Inflammatory macrophage treated with lipopolysaccharide for 4 hours (primary cell): ENCODE measurements at regions not wholly inside any gene's neighbourhood (a gene's known extent, or its start where the extent isn't known, plus 50 kb on each side); places are given as distances from the start of the nearest gene placed in this dataset.

Experiments used
- DNase-seq: peaks from one replicate; pipeline ENCODE4 v3.0.0-alpha.2; 2020

- DNase-seq, result no peak
Measured at GRCh38 chr5:2326601-2327000, 424.9 kb downstream of the IRX2 start.

- no peak for DNase-seq
Measured at GRCh38 chr5:2324788-2325187, 426.7 kb downstream of the IRX2 start.

DNA sequence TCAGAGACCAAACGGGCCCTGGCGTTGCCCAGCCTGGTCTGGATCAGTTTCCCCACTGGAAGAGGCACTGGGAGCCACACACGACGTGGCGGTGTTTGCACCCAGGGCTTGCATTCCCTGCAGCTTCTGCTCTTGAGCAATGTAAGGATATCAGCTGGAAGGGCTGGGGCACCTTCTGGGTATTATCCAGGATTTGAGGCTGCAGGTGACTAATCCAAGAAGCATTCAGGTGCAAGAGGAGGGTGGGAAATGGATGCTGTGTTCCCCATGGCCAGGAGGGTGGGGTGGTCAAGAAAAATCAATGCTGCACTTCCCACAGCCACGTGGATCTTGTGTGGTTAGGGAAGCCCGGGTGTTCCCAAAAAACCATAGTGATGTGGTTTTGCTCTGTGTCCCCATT lies 430.9 kb downstream of the IRX2 start:
- no peak for DNase-seq

- no peak for DNase-seq
Measured at GRCh38 chr5:2317540-2317939, 433.9 kb downstream of the IRX2 start.

- DNase-seq, result no peak
Measured at GRCh38 chr5:2311851-2312250, 429.1 kb upstream of the IRX4 start.

- no peak for DNase-seq
Measured at GRCh38 chr5:2310946-2311345, 428.2 kb upstream of the IRX4 start.

- DNase-seq, result no peak
Measured at GRCh38 chr5:2307631-2308030, 424.9 kb upstream of the IRX4 start.

GRCh38 chr5:2306711-2307110 lies 424.0 kb upstream of the IRX4 start:
- DNase-seq, result no peak

DNA sequence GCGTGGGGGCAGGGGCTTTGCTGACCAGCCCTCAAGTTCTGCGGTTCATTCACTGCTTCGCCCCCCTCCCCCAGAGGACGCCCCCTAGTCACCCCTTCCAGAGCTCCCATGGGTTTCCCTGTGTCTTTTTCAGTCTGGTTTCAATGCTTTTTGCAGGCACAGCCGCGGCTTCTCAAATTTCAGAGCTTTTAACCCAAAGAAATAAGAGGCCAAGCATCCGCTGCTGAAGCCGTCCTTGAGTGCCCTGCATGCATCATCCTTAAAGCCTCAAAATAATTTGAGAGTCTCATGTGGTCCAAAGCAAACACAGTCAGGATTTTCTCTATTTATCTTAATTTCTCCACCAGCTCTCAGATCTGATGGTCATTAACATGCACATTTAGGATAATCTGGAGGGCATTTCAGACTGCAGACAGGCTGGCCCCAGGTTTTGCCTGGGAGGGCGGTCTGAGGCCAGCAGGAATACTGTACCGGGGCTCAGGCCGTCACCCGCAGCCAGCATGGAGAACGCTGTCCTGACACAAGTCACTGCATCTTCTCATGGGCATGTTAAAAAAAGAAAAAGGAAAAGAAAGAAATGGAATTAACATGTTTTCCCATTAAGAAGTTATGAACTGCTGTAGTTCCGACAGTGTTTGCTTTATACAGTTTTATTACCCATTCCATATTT lies 420.8 kb upstream of the IRX4 start:
- no peak for DNase-seq

GRCh38 chr5:2302169-2302568 lies 419.4 kb upstream of the IRX4 start:
- DNase-seq, result no peak

GRCh38 chr5:2300861-2301574 lies 418.3 kb upstream of the IRX4 start:
- DNase-seq, result no peak

DNA sequence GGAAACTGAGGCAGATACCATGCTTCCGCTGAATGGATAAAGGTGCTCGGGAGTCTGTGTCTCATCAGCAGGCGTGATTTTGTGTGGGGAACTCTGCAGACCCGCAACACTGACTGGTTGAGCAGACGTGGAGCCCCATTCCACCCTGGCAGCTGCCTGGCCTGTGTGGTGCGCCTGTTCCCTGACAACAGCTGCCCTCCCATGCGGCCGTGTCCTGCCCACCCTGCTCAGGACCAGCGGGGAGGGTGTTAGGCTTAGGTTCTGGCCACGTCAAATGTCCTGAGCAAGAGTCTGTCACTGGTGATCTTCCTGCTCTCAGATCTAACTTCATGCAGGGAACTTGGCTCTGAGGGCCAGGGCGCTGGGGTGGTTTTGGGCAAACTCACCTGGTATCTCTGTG lies 417.7 kb upstream of the IRX4 start:
- no peak for DNase-seq

DNA sequence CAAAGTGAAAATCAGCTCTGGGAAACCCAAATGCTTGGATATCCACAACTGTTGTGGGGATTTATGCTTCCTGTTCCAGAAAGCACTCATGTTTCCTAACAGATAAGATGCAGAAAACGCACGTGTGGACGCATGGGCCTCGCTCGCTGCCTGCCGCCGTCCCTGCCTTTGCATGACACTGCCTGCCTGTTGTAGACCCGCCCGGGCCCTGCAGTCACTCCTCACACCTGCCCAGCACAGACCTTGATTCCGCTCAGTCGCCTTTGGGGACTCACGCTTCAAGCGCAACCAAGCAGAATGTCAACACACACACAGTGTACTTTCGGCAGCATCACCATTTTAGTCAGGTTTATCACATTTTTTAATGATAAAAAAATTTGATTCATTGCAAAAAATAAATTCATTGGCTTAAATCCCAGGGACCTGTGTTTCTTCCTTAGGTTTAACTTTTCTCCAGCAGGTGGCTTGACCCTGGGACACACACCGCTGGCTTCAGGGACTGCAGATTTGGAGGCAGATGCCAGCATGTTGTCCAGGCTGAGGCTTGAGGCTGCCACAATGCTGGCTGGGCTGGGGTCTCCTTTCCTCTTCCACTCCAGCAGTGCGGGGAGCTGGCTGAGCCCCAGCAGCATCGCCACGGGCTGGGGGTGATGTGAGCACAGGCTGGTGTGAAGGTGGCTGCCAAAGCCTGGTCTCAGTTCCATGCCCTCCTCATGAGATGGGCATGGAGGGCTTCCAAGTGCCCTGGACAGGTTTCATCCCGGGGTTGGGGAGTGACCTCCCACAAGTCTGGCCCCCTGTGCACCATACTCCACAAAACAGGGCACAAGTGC lies 416.9 kb upstream of the IRX4 start:
- no peak for DNase-seq

DNA sequence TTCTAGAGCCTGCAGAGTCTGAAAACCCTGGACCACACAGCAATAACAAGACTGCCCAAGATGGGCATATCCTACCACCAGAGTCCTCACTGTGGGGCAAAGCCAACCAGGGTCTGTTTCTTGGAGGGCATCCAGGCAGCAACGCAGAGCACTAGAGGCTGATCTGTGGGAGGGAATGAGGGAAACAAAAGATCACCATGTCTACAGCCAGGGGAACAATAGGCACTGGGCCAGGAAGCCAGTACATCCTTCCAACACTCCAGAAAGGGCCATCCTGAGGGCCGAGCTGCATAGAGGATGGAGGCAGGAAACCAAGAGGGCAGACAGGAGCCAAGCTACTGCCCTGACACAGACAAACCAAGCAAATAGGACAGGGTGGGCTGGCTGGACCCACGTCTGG lies 416.1 kb upstream of the IRX4 start:
- DNase-seq, result no peak

GRCh38 chr5:2297991-2298390 lies 415.3 kb upstream of the IRX4 start:
- no peak for DNase-seq

- no peak for DNase-seq
Measured at GRCh38 chr5:2295476-2295875, 412.8 kb upstream of the IRX4 start.

- no peak for DNase-seq
Measured at GRCh38 chr5:2293906-2294305, 411.2 kb upstream of the IRX4 start.

- DNase-seq, result no peak
Measured at GRCh38 chr5:2291146-2291840, 408.6 kb upstream of the IRX4 start.

GRCh38 chr5:2289380-2289779 lies 406.7 kb upstream of the IRX4 start:
- no peak for DNase-seq

DNA sequence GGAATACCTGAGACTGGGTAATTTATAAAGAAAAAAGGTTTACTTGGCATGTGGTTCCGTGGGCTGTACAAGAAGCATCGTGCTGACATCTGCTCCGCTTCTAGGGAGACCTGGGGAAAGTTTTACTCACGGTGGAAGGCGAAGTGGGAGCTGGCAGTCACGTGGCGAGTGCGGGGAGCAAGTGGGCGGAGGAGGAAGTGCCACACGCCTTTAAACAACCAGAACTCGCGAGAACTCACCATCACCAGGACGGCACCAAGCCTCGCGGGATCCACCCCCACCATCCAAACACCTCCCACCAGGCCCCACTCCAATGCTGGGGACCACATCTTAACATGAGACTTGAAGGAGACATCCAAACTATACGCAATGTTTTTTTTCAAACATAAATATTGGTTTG lies 406.2 kb upstream of the IRX4 start:
- DNase-seq, result no peak

- DNase-seq, result no peak
Measured at GRCh38 chr5:2288466-2288865, 405.7 kb upstream of the IRX4 start.

- DNase-seq, result no peak
Measured at GRCh38 chr5:2286250-2286649, 403.5 kb upstream of the IRX4 start.

- no peak for DNase-seq
Measured at GRCh38 chr5:2284678-2285077, 402.0 kb upstream of the IRX4 start.
